ENCODE measurements at regions not wholly inside any gene's neighbourhood (a gene's known extent, or its start where the extent isn't known, plus 50 kb on each side); places are given as distances from the start of the nearest gene placed in this dataset.

DNA sequence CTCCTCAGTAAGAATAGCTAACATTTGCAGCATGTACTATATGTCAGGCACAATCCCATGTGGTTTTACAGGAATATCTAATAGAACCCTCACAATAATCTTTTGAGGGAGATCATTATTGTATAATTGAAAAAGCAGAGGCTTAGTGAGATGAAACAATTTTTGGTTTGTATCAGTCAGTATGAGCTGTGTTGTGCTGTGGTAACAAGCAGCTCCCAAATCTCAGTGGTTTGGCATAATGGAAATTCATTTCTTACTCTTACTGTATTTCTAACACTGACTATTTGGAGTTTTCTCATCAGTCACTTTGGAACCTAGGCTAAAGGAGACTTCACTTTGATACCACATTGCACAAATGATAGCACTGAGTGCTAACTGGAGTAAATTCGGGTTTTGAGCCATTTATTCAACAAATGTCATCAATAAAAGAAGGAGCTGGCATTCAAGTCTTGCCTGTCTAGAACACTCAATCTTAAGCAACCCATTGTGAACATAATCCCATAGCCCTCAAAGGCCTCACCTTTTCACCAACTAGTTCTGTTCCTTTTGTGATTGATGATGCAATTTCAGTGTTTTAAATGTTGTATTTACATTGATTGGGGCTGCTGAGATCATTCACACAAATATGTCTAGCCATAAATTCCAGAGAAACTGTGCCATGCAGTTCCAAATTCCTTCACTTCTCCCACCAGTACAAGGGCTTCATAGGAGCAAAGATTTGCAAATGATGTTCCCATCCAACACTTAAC lies 441.0 kb downstream of the XYLT1 start:
- TF ChIP-seq, protein P1, sequence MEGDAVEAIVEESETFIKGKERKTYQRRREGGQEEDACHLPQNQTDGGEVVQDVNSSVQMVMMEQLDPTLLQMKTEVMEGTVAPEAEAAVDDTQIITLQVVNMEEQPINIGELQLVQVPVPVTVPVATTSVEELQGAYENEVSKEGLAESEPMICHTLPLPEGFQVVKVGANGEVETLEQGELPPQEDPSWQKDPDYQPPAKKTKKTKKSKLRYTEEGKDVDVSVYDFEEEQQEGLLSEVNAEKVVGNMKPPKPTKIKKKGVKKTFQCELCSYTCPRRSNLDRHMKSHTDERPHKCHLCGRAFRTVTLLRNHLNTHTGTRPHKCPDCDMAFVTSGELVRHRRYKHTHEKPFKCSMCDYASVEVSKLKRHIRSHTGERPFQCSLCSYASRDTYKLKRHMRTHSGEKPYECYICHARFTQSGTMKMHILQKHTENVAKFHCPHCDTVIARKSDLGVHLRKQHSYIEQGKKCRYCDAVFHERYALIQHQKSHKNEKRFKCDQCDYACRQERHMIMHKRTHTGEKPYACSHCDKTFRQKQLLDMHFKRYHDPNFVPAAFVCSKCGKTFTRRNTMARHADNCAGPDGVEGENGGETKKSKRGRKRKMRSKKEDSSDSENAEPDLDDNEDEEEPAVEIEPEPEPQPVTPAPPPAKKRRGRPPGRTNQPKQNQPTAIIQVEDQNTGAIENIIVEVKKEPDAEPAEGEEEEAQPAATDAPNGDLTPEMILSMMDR (IDR thresholded peaks at IDR 0.05) = no peak
- peaks cover 0 to 2% of the 10 kb centered on the region in 2 donors for H3K9me3 Mint-ChIP-seq
- H3K9me3 ChIP-seq (ENCODE audit: control insufficient read depth, insufficient read depth, low read length) = no peaks in the 10 kb centered on the region
- H3K27me3 ChIP-seq (ENCODE audit: control insufficient read depth, insufficient read depth, low read length) = no peaks in the 10 kb centered on the region
- peaks cover 15% of the 10 kb centered on the region for H3K4me1 ChIP-seq (ENCODE audit: control insufficient read depth, insufficient read depth, low read length)
- peaks cover 36 to 37% of the 10 kb centered on the region in 2 donors for H3K4me1 Mint-ChIP-seq
- ATAC-seq (no peak), DNase-seq (no peak)
- H3K36me3 Mint-ChIP-seq = peaks cover 9% of the 10 kb centered on the region
- peaks cover 3 to 6% of the 10 kb centered on the region in 2 donors for H3K27me3 Mint-ChIP-seq (ENCODE audit: low read depth in 2 of 2)
- no peak overlapping the region for H3K27ac Mint-ChIP-seq
- 88% methylated on average over 1 of the region's 1 CpG for WGBS (ENCODE audit: insufficient coverage)
- H3K36me3 ChIP-seq (ENCODE audit: control insufficient read depth, insufficient read depth, low read length) = no peaks in the 10 kb centered on the region
- H3K27ac ChIP-seq (ENCODE audit: low read length) = no peak overlapping the region
- no peak overlapping the region for H3K4me3 Mint-ChIP-seq
- H3K4me3 ChIP-seq (ENCODE audit: low read length) = no peak overlapping the region
- intact Hi-C loops (cut with micrococcal nuclease) = loop anchor here (5.0 kb wide), 2 partner anchors 193 to 313 kb away; no protein-coding TSS in a partner anchor

DNA sequence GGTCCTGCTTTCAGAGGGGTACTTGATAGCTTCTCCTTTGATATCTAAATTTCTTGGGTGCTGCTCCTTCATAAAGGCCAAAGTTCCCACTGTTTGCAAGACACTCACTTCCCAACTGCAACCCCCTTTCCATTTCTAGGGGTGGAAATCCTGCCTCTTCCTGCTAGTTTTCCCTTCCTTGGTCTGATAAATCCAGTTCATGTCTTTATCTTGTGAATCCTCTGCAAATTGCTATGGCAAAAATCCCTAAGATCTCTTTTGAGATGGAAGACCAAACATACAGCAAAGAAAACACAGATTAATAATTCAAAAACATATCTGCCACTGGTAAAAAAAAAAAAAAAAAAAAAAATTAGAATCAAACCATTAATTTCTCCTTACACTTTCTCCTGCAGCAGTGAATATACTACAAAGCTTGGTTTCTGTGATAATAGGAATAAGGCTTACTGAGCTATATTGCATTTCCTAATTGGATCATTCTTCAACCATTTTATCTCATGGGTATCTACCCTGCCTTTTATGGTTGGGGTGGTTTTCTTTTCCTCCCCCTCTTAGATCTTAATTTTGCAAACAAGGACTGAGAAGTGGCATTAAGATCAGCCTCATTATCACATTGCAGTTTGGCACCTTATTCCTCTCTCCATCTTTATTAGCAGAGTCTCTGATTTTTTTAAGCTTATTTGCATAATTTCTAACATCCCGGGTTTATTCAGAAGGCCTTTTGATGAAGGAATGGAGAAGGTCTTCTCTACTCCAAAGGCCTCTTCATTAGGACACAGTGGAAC lies 439.1 kb downstream of the XYLT1 start:
- Mint-ChIP-seq H3K36me3 (peaks cover 9% of the 10 kb centered on the region), H3K4me3 (no peak overlapping the region), H3K4me1 (peaks cover 17 to 19% of the 10 kb centered on the region in 2 donors), H3K27me3 (ENCODE audit: low read depth in 2 of 2) (peaks cover 3 to 6% of the 10 kb centered on the region in 2 donors), H3K9me3 (peaks cover 0 to 2% of the 10 kb centered on the region in 2 donors), H3K27ac (no peak overlapping the region)
- H3K27ac ChIP-seq (ENCODE audit: low read length) = no peak overlapping the region
- H3K4me1 ChIP-seq (ENCODE audit: control insufficient read depth, insufficient read depth, low read length) = peaks cover 3% of the 10 kb centered on the region
- intact Hi-C loops (cut with micrococcal nuclease) = no loop called here
- TF ChIP-seq, protein P1 (IDR thresholded peaks at IDR 0.05) = no peak
- H3K9me3 ChIP-seq (ENCODE audit: control insufficient read depth, insufficient read depth, low read length) = no peaks in the 10 kb centered on the region
- 83% methylated on average over 1 of the region's 1 CpG for WGBS (ENCODE audit: insufficient coverage)
- H3K36me3 ChIP-seq (ENCODE audit: control insufficient read depth, insufficient read depth, low read length) = no peaks in the 10 kb centered on the region
- no peak overlapping the region for H3K4me3 ChIP-seq (ENCODE audit: low read length)
- ATAC-seq (no peak), DNase-seq (no peak)
- no peaks in the 10 kb centered on the region for H3K27me3 ChIP-seq (ENCODE audit: control insufficient read depth, insufficient read depth, low read length)

DNA sequence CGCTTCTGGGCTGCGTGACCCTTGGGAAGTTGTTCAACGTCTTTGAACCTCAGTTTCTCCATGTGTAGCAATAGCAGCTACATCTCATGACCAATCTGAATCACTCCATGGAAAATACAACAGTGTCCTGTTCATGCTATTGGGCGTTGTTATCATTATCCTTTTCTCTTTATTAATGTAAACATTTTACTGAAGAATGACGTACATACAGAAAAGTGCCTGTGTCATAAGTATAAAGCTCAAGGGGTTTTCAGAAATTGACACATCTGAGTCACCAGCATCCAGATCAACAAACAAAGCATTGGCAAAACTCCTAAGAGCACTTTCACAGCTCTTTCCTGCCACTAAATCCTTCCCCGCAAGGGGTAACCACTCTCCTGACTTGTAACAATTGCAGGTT lies 438.4 kb downstream of the XYLT1 start:
- H3K36me3 Mint-ChIP-seq = peaks cover 9% of the 10 kb centered on the region
- peaks cover 10 to 13% of the 10 kb centered on the region in 2 donors for H3K4me1 Mint-ChIP-seq
- Histone ChIP-seq H3K4me1 (ENCODE audit: control insufficient read depth, insufficient read depth, low read length) (peaks cover 3% of the 10 kb centered on the region), H3K27ac (ENCODE audit: low read length) (no peak overlapping the region), H3K36me3 (ENCODE audit: control insufficient read depth, insufficient read depth, low read length) (no peaks in the 10 kb centered on the region), H3K9me3 (ENCODE audit: control insufficient read depth, insufficient read depth, low read length) (no peaks in the 10 kb centered on the region), H3K27me3 (ENCODE audit: control insufficient read depth, insufficient read depth, low read length) (no peaks in the 10 kb centered on the region), H3K4me3 (ENCODE audit: low read length) (no peak overlapping the region)
- TF ChIP-seq, protein P1 (IDR thresholded peaks at IDR 0.05) = no peak
- no peak for ATAC-seq
- H3K4me3 Mint-ChIP-seq = no peak overlapping the region
- no peak for DNase-seq
- H3K27me3 Mint-ChIP-seq (ENCODE audit: low read depth in 2 of 2) = peaks cover 3 to 6% of the 10 kb centered on the region in 2 donors
- no peak overlapping the region for H3K27ac Mint-ChIP-seq
- WGBS (ENCODE audit: insufficient coverage) = 97% methylated on average over 6 of the region's 6 CpGs
- H3K9me3 Mint-ChIP-seq = peaks cover 0 to 2% of the 10 kb centered on the region in 2 donors
- intact Hi-C loops (cut with micrococcal nuclease) = no loop called here

All from natural killer cell (primary cell).